ENCODE measurements at regions not wholly inside any gene's neighbourhood (a gene's known extent, or its start where the extent isn't known, plus 50 kb on each side); places are given as distances from the start of the nearest gene placed in this dataset.

DNA sequence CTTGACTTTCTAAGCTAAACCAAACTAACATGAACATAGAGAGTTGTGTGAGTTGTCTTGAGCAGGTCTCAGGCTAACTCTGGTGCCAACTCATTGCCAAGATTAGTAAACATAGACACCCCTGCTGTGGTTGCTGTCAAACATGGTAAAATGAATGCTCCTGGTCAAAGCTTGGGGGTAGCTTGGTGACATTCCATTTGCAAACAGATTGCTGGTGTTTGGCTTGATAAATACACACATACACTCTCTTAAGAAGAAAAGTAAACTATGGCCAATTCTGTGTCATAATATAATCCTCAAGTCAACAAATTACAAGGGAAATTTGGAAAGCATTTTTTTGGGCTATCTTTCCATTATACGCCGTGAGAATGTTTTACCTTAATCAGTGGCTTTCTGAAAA is 386.4 kb upstream of the PDE3A start:
- TF ChIP-seq, protein P1, sequence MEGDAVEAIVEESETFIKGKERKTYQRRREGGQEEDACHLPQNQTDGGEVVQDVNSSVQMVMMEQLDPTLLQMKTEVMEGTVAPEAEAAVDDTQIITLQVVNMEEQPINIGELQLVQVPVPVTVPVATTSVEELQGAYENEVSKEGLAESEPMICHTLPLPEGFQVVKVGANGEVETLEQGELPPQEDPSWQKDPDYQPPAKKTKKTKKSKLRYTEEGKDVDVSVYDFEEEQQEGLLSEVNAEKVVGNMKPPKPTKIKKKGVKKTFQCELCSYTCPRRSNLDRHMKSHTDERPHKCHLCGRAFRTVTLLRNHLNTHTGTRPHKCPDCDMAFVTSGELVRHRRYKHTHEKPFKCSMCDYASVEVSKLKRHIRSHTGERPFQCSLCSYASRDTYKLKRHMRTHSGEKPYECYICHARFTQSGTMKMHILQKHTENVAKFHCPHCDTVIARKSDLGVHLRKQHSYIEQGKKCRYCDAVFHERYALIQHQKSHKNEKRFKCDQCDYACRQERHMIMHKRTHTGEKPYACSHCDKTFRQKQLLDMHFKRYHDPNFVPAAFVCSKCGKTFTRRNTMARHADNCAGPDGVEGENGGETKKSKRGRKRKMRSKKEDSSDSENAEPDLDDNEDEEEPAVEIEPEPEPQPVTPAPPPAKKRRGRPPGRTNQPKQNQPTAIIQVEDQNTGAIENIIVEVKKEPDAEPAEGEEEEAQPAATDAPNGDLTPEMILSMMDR (conservative IDR thresholded peaks at IDR 0.05 in 1 of 2, IDR thresholded peaks at IDR 0.05 in 1 of 2; ENCODE audit: low read depth in 1 of 2, low read length in 2 of 2): no peak
- TF ChIP-seq EZH2 (IDR thresholded peaks at IDR 0.05; ENCODE audit: low read length, missing control alignments): no peak

All from fibroblast of lung (primary cell).